AG10803 (cell line): ENCODE measurements at regions not wholly inside any gene's neighbourhood (a gene's known extent, or its start where the extent isn't known, plus 50 kb on each side); places are given as distances from the start of the nearest gene placed in this dataset.
"Not testable (repeated sequence)": the region's sequence is repeated elsewhere in the genome, so short reads cannot be mapped to it uniquely, and the experiment has no call there.

Experiments used
- DNase-seq: peaks from one replicate; pipeline ENCODE4 v3.0.0; 2010; ENCODE audit warnings: low read depth
- H3K4me3 ChIP-seq: 2 replicates; pipeline ENCODE4 v1.5.1; 2011; ENCODE audit warnings: mild to moderate bottlenecking, low read length, control low read depth
- CTCF ChIP-seq: conservative IDR thresholded peaks from 2 replicates; pipeline ENCODE4 v1.5.1; 2011; ENCODE audit warnings: mild to moderate bottlenecking, low read length, control low read depth, inconsistent platforms

- H3K4me3 ChIP-seq: no peak overlapping the region
- no peak for TF ChIP-seq CTCF
- peak; percentile 17 for DNase-seq
These were observed 59.6 kb upstream of the ADAMTS5 start for GRCh38 chr21:27026501-27026900.

GRCh38 chr21:27025708-27026107 is 58.8 kb upstream of the ADAMTS5 start:
- not testable (repeated sequence) for DNase-seq, H3K4me3 ChIP-seq

GRCh38 chr21:27024971-27025370 is 58.1 kb upstream of the ADAMTS5 start:
- TF ChIP-seq CTCF: no peak
- peak; percentile 37 for DNase-seq
- H3K4me3 ChIP-seq: no peak overlapping the region

- peak; percentile 95 for DNase-seq
- H3K4me3 ChIP-seq: no peak overlapping the region
- TF ChIP-seq CTCF: no peak
These were observed 57.4 kb upstream of the ADAMTS5 start for GRCh38 chr21:27024301-27024700.

- peak; percentile 79 for DNase-seq
- no peak for TF ChIP-seq CTCF
- no peak overlapping the region for H3K4me3 ChIP-seq
These were observed 56.3 kb upstream of the ADAMTS5 start for GRCh38 chr21:27023186-27023585.

- TF ChIP-seq CTCF: no peak
- H3K4me3 ChIP-seq: no peak overlapping the region
- peak; percentile 43 for DNase-seq
These were observed 54.9 kb upstream of the ADAMTS5 start for GRCh38 chr21:27021801-27022200.

GRCh38 chr21:27021046-27021445 is 54.2 kb upstream of the ADAMTS5 start:
- no peak for TF ChIP-seq CTCF
- peak; percentile 49 for DNase-seq
- H3K4me3 ChIP-seq: no peak overlapping the region

GRCh38 chr21:27017246-27017645 is 50.4 kb upstream of the ADAMTS5 start:
- DNase-seq: peak; percentile 29
- no peak overlapping the region for H3K4me3 ChIP-seq
- TF ChIP-seq CTCF: no peak
